Lung (tissue), 11 donors: ENCODE measurements at regions not wholly inside any gene's neighbourhood (a gene's known extent, or its start where the extent isn't known, plus 50 kb on each side); places are given as distances from the start of the nearest gene placed in this dataset.

Source experiments
- ATAC-seq: fragments of 200-7000 bp; cut with Tn5 transposase; one replicate; pipeline ENCODE4 v1.9.1; 2020; ENCODE audit warnings: moderate number of reproducible peaks; ENCODE audit not compliant: insufficient read depth, low FRiP score
- DNase-seq, 3 donors: peaks; one replicate each; pipeline ENCODE4 v3.0.0-alpha.2; 2013 to 2017
- H3K27ac ChIP-seq, 2 donors: one replicate each; pipeline ENCODE4 v1.5.1; 2013; ENCODE audit warnings: mild to moderate bottlenecking in 2 of 2, moderate library complexity in 2 of 2, control low read depth in 1 of 2, inconsistent platforms in 1 of 2, low read depth in 1 of 2, low read length in 1 of 2
- H3K27me3 ChIP-seq, 3 donors: one replicate each; pipeline ENCODE4 v1.5.1; 2013; ENCODE audit warnings: low read length in 2 of 3; ENCODE audit not compliant: control insufficient read depth in 3 of 3, insufficient read depth in 3 of 3
- H3K36me3 ChIP-seq, 4 donors: one replicate each; pipeline ENCODE4 v1.5.1; 2013; ENCODE audit warnings: low read length in 4 of 4, mild to moderate bottlenecking in 1 of 4, moderate library complexity in 1 of 4; ENCODE audit not compliant: control insufficient read depth in 4 of 4, insufficient read depth in 4 of 4
- H3K4me1 ChIP-seq, 5 donors: one replicate each; pipeline ENCODE4 v1.5.1; 2013; ENCODE audit warnings: low read length in 5 of 5, mild to moderate bottlenecking in 2 of 5, moderate library complexity in 1 of 5; ENCODE audit not compliant: control insufficient read depth in 5 of 5, insufficient read depth in 5 of 5
- H3K4me3 ChIP-seq: one replicate; pipeline ENCODE4 v1.5.1; 2013; ENCODE audit warnings: mild to moderate bottlenecking, control low read depth, moderate library complexity
- H3K9ac ChIP-seq, 2 donors: one replicate each; pipeline ENCODE4 v1.5.1; 2013; ENCODE audit warnings: low read length in 2 of 2, control low read depth in 1 of 2; ENCODE audit not compliant: insufficient read depth in 1 of 2
- H3K9me3 ChIP-seq, 4 donors: one replicate each; pipeline ENCODE4 v1.5.1; 2013; ENCODE audit warnings: low read length in 3 of 4, mild to moderate bottlenecking in 1 of 4, moderate library complexity in 1 of 4; ENCODE audit not compliant: control insufficient read depth in 4 of 4, insufficient read depth in 3 of 4
- CTCF ChIP-seq: IDR thresholded peaks from 2 replicates; pipeline ENCODE4 v1.5.1; 2012; ENCODE audit warnings: mild to moderate bottlenecking; ENCODE audit errors: control extremely low read depth, extremely low read depth
- WGBS, 2 donors: extraction: QIAGEN DNeasy Blood & Tissue Kit; methylation state at CpG; one replicate each; pipeline ENCODE4 v1.1.7; 2013; 5-methylcytosine and 5-hydroxymethylcytosine counted together
- donor health status: control.
- donor health status: control.
- donor health status: Bipolar disorder and iron deficiency.
- donor health status: healthy.
- donor health status: DM: yes; HTN: yes; CAD: no.

- no peak overlapping the region for H3K9ac ChIP-seq
- no peak overlapping the region for H3K27ac ChIP-seq
- DNase-seq (no peak), ATAC-seq (no peak)
- peaks cover 0 to 8% (median 0%) of the 10 kb centered on the region in 4 donors for H3K9me3 ChIP-seq
- H3K4me1 ChIP-seq: no peaks in the 10 kb centered on the region
- WGBS, 2 donors: 86 to 92% methylated on average over 10 of the region's 10 CpGs
- H3K4me3 ChIP-seq: no peak overlapping the region
- H3K36me3 ChIP-seq: no peaks in the 10 kb centered on the region
- no peak for TF ChIP-seq CTCF
- no peaks in the 10 kb centered on the region for H3K27me3 ChIP-seq
These were observed 307.2 kb downstream of the HIVEP2 start for GRCh38 chr6:142637624-142638351.

GRCh38 chr6:142642651-142643050, 302.3 kb downstream of the HIVEP2 start:
- Histone ChIP-seq H3K27ac (no peak overlapping the region), H3K9me3 (peaks cover 0 to 8% (median 1%) of the 10 kb centered on the region in 4 donors), H3K27me3 (no peaks in the 10 kb centered on the region), H3K4me3 (no peak overlapping the region), H3K9ac (no peak overlapping the region), H3K4me1 (peaks cover 0 to 11% (median 0%) of the 10 kb centered on the region in 5 donors), H3K36me3 (no peaks in the 10 kb centered on the region)
- 85% methylated on average over 1 of the region's 1 CpG for WGBS, 2 donors
- DNase-seq (no peak), ATAC-seq (no peak)
- no peak for TF ChIP-seq CTCF

- 79 to 96% methylated on average over 3 of the region's 3 CpGs for WGBS, 2 donors
- no peaks in the 10 kb centered on the region for H3K27me3 ChIP-seq
- H3K27ac ChIP-seq: no peak overlapping the region
- peaks cover 0 to 19% (median 0%) of the 10 kb centered on the region in 5 donors for H3K4me1 ChIP-seq
- DNase-seq: no peak
- no peak for TF ChIP-seq CTCF
- H3K4me3 ChIP-seq: no peak overlapping the region
- ATAC-seq: no peak
- no peak overlapping the region for H3K9ac ChIP-seq
- no peaks in the 10 kb centered on the region for H3K36me3 ChIP-seq
- H3K9me3 ChIP-seq: peaks cover 0 to 8% (median 1%) of the 10 kb centered on the region in 4 donors
These were observed 300.1 kb downstream of the HIVEP2 start for GRCh38 chr6:142644866-142645265.
